Osteocyte (in vitro differentiated cells): ENCODE measurements at regions not wholly inside any gene's neighbourhood (a gene's known extent, or its start where the extent isn't known, plus 50 kb on each side); places are given as distances from the start of the nearest gene placed in this dataset.
"Not testable (repeated sequence)": the region's sequence is repeated elsewhere in the genome, so short reads cannot be mapped to it uniquely, and the experiment has no call there.

Experiments used
- DNase-seq: peaks from one replicate; pipeline ENCODE4 v3.0.0; 2021; ENCODE audit warnings: mixed read lengths; ENCODE audit not compliant: unreplicated experiment; ENCODE audit errors: extremely low spot score
- H3K27ac Mint-ChIP-seq: one replicate; pipeline ENCODE4 v1.8.0; 2021; ENCODE audit warnings: mild to moderate bottlenecking, mixed read lengths; ENCODE audit not compliant: unreplicated experiment
- H3K27me3 Mint-ChIP-seq: one replicate; pipeline ENCODE4 v1.8.0; 2021; ENCODE audit warnings: mixed read lengths; ENCODE audit not compliant: unreplicated experiment
- H3K36me3 Mint-ChIP-seq: one replicate; pipeline ENCODE4 v1.8.0; 2021; ENCODE audit warnings: mixed read lengths; ENCODE audit not compliant: unreplicated experiment
- H3K4me1 Mint-ChIP-seq: one replicate; pipeline ENCODE4 v1.8.0; 2021; ENCODE audit warnings: mixed read lengths; ENCODE audit not compliant: unreplicated experiment
- H3K4me3 Mint-ChIP-seq: one replicate; pipeline ENCODE4 v1.8.0; 2021; ENCODE audit warnings: mild to moderate bottlenecking, moderate library complexity, mixed read lengths; ENCODE audit not compliant: unreplicated experiment
- H3K9me3 Mint-ChIP-seq: one replicate; pipeline ENCODE4 v1.8.0; 2021; ENCODE audit warnings: mixed read lengths; ENCODE audit not compliant: unreplicated experiment
- CTCF ChIP-seq: fragments of 200-600 bp; sonication (generic); IDR thresholded peaks from 2 replicates; pipeline ENCODE4 v1.5.0; 2021; ENCODE audit warnings: antibody characterized with exemption, mild to moderate bottlenecking, moderate library complexity

DNA sequence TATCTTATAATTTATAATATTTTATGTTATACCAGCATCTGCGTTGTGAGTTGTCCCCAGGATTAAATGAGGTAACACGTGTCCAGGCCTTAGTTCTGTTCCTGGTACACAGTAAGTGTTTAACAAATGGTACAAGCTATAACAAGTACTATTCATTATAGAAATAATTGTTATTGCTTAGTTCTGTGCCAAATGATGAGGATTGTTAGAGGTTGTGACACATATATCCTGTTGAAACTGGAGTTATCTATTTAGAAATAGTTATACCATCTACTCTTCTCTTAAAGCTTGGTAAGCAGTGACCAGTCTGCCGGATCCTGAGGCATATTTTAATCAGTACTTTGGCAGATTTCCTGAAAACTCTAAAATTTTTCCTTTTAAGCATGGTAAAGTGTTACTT lies 1066.5 kb downstream of the TMTC2 start:
- no peak for DNase-seq
- no peak overlapping the region for H3K27ac Mint-ChIP-seq
- H3K4me1 Mint-ChIP-seq = no peaks in the 10 kb centered on the region
- TF ChIP-seq CTCF = no peak
- H3K36me3 Mint-ChIP-seq = no peaks in the 10 kb centered on the region
- no peaks in the 10 kb centered on the region for H3K9me3 Mint-ChIP-seq
- H3K4me3 Mint-ChIP-seq = no peak overlapping the region
- H3K27me3 Mint-ChIP-seq = peaks cover 2% of the 10 kb centered on the region

GRCh38 chr12:83739607-83740006 lies 1052.9 kb downstream of the TMTC2 start:
- Mint-ChIP-seq H3K4me1 (no peaks in the 10 kb centered on the region), H3K36me3 (no peaks in the 10 kb centered on the region), H3K27me3 (peaks cover 3% of the 10 kb centered on the region), H3K4me3 (no peak overlapping the region), H3K9me3 (peaks cover 15% of the 10 kb centered on the region), H3K27ac (no peak overlapping the region)
- DNase-seq = no peak
- TF ChIP-seq CTCF = no peak

DNA sequence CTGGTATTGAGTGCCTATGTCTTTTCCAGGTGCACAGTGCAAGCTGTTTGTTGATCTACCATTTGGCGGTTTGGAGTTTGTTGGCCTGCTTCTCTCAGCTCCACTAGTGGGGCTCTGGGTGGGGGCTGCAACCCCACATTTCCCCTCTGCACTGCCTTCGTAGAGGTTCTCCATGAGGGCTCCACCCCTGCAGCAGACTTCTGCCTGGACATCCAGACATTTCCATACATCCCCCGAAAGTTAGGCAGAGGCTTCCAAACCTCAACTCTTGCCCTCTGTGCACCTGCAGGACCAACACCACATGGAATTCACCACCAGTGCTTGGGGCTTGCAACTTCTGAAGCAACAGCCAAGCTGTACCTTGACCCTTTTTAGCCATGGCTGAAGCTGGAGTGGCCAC lies 1024.1 kb downstream of the TMTC2 start:
- Mint-ChIP-seq H3K4me1 (no peaks in the 10 kb centered on the region), H3K4me3 (no peak overlapping the region), H3K27me3 (peaks cover 2% of the 10 kb centered on the region), H3K27ac (no peak overlapping the region), H3K36me3 (no peaks in the 10 kb centered on the region), H3K9me3 (peaks cover 35% of the 10 kb centered on the region)
- no peak for TF ChIP-seq CTCF
- no peak for DNase-seq

GRCh38 chr12:83709899-83710298 lies 1023.2 kb downstream of the TMTC2 start:
- Mint-ChIP-seq H3K36me3 (no peaks in the 10 kb centered on the region), H3K27ac (no peak overlapping the region), H3K9me3 (peaks cover 31% of the 10 kb centered on the region), H3K4me1 (no peaks in the 10 kb centered on the region), H3K4me3 (no peak overlapping the region), H3K27me3 (no peaks in the 10 kb centered on the region)
- DNase-seq = no peak
- no peak for TF ChIP-seq CTCF

- peaks cover 11% of the 10 kb centered on the region for H3K9me3 Mint-ChIP-seq
- no peak overlapping the region for H3K4me3 Mint-ChIP-seq
- no peak for TF ChIP-seq CTCF
- no peaks in the 10 kb centered on the region for H3K36me3 Mint-ChIP-seq
- no peaks in the 10 kb centered on the region for H3K4me1 Mint-ChIP-seq
- DNase-seq = no peak
- H3K27ac Mint-ChIP-seq = no peak overlapping the region
- no peaks in the 10 kb centered on the region for H3K27me3 Mint-ChIP-seq
Observed at GRCh38 chr12:83700838-83701237, 1014.1 kb downstream of the TMTC2 start.

DNA sequence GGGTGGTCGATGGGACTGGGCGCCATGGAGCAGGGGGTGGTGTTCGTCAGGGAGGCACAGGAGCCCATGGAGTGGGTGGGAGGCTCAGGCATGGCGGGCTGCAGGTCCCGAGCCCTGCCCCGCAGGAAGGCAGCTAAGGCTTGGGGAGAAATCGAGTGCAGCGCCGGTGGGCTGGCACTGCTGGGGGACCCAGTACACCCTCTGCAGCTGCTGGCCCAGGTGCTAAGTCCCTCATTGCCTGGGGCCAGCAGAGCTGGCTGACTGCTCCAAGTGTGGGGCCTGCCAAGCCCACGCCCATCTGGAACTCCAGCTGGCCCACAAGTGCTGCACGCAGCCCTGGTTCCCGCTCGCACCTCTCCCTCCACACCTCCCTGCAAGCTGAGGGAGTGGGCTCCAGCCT lies 1009.6 kb downstream of the TMTC2 start:
- H3K9me3 Mint-ChIP-seq = peaks cover 46% of the 10 kb centered on the region
- not testable (repeated sequence) for H3K36me3 Mint-ChIP-seq, H3K4me1 Mint-ChIP-seq, H3K27ac Mint-ChIP-seq, H3K4me3 Mint-ChIP-seq, H3K27me3 Mint-ChIP-seq, DNase-seq
